ENCODE measurements at regions not wholly inside any gene's neighbourhood (a gene's known extent, or its start where the extent isn't known, plus 50 kb on each side); places are given as distances from the start of the nearest gene placed in this dataset.

DNA sequence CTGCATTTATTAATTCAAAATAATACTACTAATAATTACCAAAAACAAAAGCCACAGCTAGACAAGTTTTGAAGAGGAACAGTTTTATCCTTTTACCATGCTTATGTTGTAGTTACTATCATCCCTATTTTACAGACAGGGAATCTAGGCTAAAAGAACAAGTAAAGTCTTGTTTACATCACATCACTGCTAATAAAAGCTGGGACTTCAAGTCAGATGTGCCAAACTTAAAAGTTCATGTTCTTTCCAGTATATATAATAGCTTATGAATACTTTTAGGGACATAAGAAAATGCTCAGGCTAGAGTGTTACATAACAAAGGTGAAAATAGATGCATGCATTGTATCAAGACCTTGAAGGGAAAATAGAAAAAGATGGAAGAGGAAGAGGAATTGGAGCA is 234.2 kb downstream of the CDH11 start:
- ChIA-PET CTCF (no interaction called here), POLR2A (no interaction called here)
- TF ChIP-seq POLR2AphosphoS5 (IDR thresholded peaks at IDR 0.05; ENCODE audit: low read depth, low read length) (no peak), SIN3A (IDR thresholded peaks at IDR 0.05; ENCODE audit: borderline replicate concordance, insufficient read depth, low read depth, low read length) (no peak), TCF7L2 (IDR thresholded peaks at IDR 0.05; ENCODE audit: low read depth, low read length) (no peak)
- TF ChIP-seq, protein P1, sequence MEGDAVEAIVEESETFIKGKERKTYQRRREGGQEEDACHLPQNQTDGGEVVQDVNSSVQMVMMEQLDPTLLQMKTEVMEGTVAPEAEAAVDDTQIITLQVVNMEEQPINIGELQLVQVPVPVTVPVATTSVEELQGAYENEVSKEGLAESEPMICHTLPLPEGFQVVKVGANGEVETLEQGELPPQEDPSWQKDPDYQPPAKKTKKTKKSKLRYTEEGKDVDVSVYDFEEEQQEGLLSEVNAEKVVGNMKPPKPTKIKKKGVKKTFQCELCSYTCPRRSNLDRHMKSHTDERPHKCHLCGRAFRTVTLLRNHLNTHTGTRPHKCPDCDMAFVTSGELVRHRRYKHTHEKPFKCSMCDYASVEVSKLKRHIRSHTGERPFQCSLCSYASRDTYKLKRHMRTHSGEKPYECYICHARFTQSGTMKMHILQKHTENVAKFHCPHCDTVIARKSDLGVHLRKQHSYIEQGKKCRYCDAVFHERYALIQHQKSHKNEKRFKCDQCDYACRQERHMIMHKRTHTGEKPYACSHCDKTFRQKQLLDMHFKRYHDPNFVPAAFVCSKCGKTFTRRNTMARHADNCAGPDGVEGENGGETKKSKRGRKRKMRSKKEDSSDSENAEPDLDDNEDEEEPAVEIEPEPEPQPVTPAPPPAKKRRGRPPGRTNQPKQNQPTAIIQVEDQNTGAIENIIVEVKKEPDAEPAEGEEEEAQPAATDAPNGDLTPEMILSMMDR (IDR thresholded peaks at IDR 0.05): no peak
- TF ChIP-seq, protein P2, sequence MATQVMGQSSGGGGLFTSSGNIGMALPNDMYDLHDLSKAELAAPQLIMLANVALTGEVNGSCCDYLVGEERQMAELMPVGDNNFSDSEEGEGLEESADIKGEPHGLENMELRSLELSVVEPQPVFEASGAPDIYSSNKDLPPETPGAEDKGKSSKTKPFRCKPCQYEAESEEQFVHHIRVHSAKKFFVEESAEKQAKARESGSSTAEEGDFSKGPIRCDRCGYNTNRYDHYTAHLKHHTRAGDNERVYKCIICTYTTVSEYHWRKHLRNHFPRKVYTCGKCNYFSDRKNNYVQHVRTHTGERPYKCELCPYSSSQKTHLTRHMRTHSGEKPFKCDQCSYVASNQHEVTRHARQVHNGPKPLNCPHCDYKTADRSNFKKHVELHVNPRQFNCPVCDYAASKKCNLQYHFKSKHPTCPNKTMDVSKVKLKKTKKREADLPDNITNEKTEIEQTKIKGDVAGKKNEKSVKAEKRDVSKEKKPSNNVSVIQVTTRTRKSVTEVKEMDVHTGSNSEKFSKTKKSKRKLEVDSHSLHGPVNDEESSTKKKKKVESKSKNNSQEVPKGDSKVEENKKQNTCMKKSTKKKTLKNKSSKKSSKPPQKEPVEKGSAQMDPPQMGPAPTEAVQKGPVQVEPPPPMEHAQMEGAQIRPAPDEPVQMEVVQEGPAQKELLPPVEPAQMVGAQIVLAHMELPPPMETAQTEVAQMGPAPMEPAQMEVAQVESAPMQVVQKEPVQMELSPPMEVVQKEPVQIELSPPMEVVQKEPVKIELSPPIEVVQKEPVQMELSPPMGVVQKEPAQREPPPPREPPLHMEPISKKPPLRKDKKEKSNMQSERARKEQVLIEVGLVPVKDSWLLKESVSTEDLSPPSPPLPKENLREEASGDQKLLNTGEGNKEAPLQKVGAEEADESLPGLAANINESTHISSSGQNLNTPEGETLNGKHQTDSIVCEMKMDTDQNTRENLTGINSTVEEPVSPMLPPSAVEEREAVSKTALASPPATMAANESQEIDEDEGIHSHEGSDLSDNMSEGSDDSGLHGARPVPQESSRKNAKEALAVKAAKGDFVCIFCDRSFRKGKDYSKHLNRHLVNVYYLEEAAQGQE (IDR thresholded peaks at IDR 0.05; ENCODE audit: insufficient read depth in 1 of 2, low read depth in 2 of 2, low read length in 1 of 2): no peak
- DNase-seq (ENCODE audit: low read depth, low spot score) (no peak), ATAC-seq (no peak)
- H3K4me1 ChIP-seq (ENCODE audit: control insufficient read depth, insufficient read depth, low read length): no peaks in the 10 kb centered on the region
- no peak overlapping the region for H3K27ac ChIP-seq (ENCODE audit: low read length)
- H3K4me3 ChIP-seq (ENCODE audit: low read depth in 2 of 2, low read length in 2 of 2): no peak overlapping the region
- no TSS peak for BruUV-seq (replicated peaks)
- H3K36me3 ChIP-seq (ENCODE audit: control insufficient read depth, insufficient read depth, low read length): no peaks in the 10 kb centered on the region
- in situ Hi-C loops (cut with HindIII; ENCODE audit: low pct_unique_long_range_greater_than_20kb, low sequenced_read_pairs) (no loop called here), intact Hi-C loops (cut with micrococcal nuclease; ENCODE audit: unreplicated experiment) (no loop called here)
- no peaks in the 10 kb centered on the region for H3K27me3 ChIP-seq (ENCODE audit: control insufficient read depth, insufficient read depth, low read length)
- no peaks in the 10 kb centered on the region for H3K9me3 ChIP-seq (ENCODE audit: control insufficient read depth, insufficient read depth, low read depth, low read length)

DNA sequence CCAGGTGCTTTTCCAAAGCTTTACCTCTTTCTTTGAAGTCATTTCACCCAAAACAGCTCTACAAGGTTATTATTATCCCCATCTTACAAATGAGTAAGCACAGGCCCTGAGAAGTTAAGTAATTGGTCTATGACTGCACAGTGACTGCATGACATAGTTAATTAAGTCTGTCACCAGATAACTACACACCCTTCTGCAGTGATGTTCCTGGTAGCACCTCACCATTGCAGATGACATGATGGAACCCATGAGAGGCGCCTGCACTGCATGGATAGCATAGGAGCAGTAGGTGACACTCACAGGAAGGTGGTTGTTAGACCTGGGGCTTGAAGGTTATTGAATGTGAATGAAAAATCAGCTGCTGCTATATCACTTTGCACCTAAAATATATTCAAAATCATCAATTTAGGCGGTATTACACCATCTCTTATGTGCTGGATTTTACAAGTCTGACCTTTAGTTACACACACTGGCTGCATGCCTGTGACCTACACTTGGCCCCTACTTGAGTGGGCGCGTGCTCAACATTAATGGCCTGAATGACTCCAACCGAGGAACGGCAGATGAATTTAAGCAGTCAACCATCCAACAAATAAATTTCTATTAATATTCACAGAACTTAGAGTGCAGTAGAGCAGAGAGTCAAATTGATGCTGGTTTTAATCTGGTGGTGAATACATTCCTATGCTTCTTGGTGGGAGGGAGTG is 239.6 kb downstream of the CDH11 start:
- CTCF ChIA-PET: no interaction called here
- in situ Hi-C loops (cut with HindIII; ENCODE audit: low pct_unique_long_range_greater_than_20kb, low sequenced_read_pairs): no loop called here
- DNase-seq (ENCODE audit: low read depth, low spot score): no peak

More for the DNA sequence above, 239.6 kb downstream of the CDH11 start:
- no peak for ATAC-seq
- intact Hi-C loops (cut with micrococcal nuclease; ENCODE audit: unreplicated experiment): loop anchor here (5.0 kb wide), 1 partner anchor 50 kb away; no protein-coding TSS in a partner anchor
- Histone ChIP-seq H3K27me3 (ENCODE audit: control insufficient read depth, insufficient read depth, low read length) (no peaks in the 10 kb centered on the region), H3K4me3 (ENCODE audit: low read depth in 2 of 2, low read length in 2 of 2) (no peak overlapping the region), H3K4me1 (ENCODE audit: control insufficient read depth, insufficient read depth, low read length) (no peaks in the 10 kb centered on the region), H3K9me3 (ENCODE audit: control insufficient read depth, insufficient read depth, low read depth, low read length) (no peaks in the 10 kb centered on the region), H3K27ac (ENCODE audit: low read length) (no peak overlapping the region), H3K36me3 (ENCODE audit: control insufficient read depth, insufficient read depth, low read length) (no peaks in the 10 kb centered on the region)
- POLR2A ChIA-PET: no interaction called here
- BruUV-seq (replicated peaks): no TSS peak
- TF ChIP-seq TCF7L2 (IDR thresholded peaks at IDR 0.05; ENCODE audit: low read depth, low read length): no peak
- TF ChIP-seq, protein P2 (IDR thresholded peaks at IDR 0.05; ENCODE audit: insufficient read depth in 1 of 2, low read depth in 2 of 2, low read length in 1 of 2): no peak
- no peak for TF ChIP-seq SIN3A (IDR thresholded peaks at IDR 0.05; ENCODE audit: borderline replicate concordance, insufficient read depth, low read depth, low read length)
- TF ChIP-seq, protein P1 (IDR thresholded peaks at IDR 0.05): no peak
- TF ChIP-seq POLR2AphosphoS5 (IDR thresholded peaks at IDR 0.05; ENCODE audit: low read depth, low read length): no peak
